ENCODE measurements at regions not wholly inside any gene's neighbourhood (a gene's known extent, or its start where the extent isn't known, plus 50 kb on each side); places are given as distances from the start of the nearest gene placed in this dataset.

DNA sequence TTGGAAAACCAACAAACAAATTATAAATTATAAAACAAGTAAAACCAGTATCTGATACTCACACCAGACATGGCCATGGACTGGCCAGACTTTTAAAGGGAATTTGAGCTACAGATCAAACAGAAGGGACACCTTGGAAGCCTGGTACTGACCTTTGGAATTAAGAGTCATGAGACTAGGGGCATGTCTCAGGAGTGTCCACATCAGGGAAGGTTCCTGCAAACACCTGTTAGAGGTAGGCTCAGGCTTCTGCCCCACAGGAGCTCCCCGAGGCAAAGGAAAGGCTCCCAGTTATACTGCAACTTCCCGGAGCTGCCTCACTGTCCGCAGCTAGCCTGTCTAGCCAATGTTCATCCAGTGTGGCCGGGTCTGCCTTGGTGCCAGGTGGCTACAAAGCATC, 290.1 kb downstream of the BUD13 start:
- H3K27ac ChIP-seq (ENCODE audit: low read depth, low read length), result no peak overlapping the region
- no peaks in the 10 kb centered on the region for H3K36me3 ChIP-seq (ENCODE audit: control insufficient read depth, insufficient read depth, low read length)
- no peaks in the 10 kb centered on the region for H3K4me1 ChIP-seq (ENCODE audit: control insufficient read depth, insufficient read depth, low read length)
- no peaks in the 10 kb centered on the region for H3K9me3 ChIP-seq (ENCODE audit: control insufficient read depth, insufficient read depth, low read length)
- H3K4me3 ChIP-seq (ENCODE audit: low read depth, low read length), result no peak overlapping the region
- peaks cover 12% of the 10 kb centered on the region for H3K27me3 ChIP-seq (ENCODE audit: control insufficient read depth, insufficient read depth, low read length)
- no peak overlapping the region for H3K9ac ChIP-seq (ENCODE audit: low read depth, low read length)

DNA sequence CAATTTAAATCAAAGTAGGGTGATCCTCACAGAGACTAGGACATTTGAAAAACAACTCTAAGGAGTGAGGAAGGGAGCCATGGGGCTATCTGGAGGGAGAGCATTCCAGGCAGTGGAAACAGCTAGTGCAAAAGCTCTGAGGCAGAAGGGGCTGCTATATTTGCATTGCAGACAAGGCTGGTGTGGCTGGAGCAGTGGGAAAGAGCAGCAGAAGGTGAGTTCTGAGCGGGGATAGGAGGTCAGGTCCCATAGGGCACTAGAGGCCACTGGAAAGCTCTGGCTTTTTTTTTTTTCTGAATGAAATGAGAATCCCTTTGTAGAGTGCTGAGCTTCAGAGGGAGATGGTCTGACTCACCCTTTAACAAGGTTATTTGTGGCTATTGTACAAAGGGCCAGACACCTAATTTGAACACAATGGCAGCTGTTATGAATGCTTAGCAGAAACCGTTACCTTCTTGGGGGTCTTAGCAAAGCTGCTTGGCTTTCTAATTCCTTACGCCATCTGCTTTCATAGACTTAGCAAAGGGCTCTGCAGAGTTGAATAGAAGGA, 291.6 kb downstream of the BUD13 start:
- peaks cover 9% of the 10 kb centered on the region for H3K27me3 ChIP-seq (ENCODE audit: control insufficient read depth, insufficient read depth, low read length)
- H3K4me1 ChIP-seq (ENCODE audit: control insufficient read depth, insufficient read depth, low read length), result no peaks in the 10 kb centered on the region
- no peak overlapping the region for H3K9ac ChIP-seq (ENCODE audit: low read depth, low read length)
- no peaks in the 10 kb centered on the region for H3K9me3 ChIP-seq (ENCODE audit: control insufficient read depth, insufficient read depth, low read length)
- no peak overlapping the region for H3K4me3 ChIP-seq (ENCODE audit: low read depth, low read length)
- H3K36me3 ChIP-seq (ENCODE audit: control insufficient read depth, insufficient read depth, low read length), result no peaks in the 10 kb centered on the region
- no peak overlapping the region for H3K27ac ChIP-seq (ENCODE audit: low read depth, low read length)

DNA sequence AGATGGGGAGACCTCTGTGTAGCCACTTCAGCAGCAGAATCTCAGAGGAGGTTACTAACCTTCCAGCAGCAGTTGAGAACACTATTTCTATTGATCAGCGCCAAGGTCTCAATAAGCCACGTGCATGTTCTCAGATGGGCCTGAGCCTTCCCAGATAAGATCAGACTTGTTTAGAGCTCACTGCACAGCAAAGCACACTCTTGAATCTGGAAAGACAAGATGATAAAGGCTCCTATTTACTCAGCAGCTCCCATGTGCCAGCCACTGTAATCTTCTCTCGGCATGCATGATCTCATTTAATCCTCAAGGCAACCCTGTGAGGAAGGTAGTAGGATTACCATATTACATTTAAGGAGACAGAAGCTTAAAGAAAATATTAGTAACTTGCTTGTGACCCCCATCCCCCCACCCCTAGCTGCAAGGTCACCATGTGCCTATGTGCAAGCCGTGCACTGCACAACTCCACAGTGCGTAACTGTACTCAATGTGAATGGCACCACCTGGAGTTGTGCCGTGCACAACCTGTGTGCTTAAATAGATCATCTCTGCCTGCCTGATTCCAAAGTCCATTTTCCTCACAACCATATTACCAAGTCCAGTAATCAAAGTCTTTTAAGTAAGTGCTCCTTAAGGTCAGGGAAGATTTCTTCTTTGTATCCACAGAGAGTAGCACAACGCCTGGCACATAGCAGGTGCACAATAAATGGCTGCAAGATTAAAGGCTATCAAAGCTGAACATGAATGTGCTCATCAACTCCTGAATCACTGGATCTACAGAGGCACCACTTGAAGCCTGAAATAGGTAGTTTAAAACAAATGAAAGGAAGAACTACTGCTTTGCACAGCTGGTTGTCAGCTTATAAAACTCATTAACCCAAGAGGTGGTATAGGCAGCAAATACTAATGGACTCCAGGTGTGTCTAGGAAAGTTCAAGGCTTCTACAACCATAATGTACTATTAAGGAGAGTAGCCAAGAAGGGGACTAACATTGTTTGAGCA, 293.8 kb downstream of the BUD13 start:
- Histone ChIP-seq H3K4me1 (ENCODE audit: control insufficient read depth, insufficient read depth, low read length) (peaks cover 4% of the 10 kb centered on the region), H3K27ac (ENCODE audit: low read depth, low read length) (no peak overlapping the region), H3K9me3 (ENCODE audit: control insufficient read depth, insufficient read depth, low read length) (no peaks in the 10 kb centered on the region), H3K36me3 (ENCODE audit: control insufficient read depth, insufficient read depth, low read length) (no peaks in the 10 kb centered on the region), H3K4me3 (ENCODE audit: low read depth, low read length) (no peak overlapping the region), H3K27me3 (ENCODE audit: control insufficient read depth, insufficient read depth, low read length) (peaks cover 5% of the 10 kb centered on the region; the same call in 1 of the 2 replicates), H3K9ac (ENCODE audit: low read depth, low read length) (no peak overlapping the region)

- Histone ChIP-seq H3K4me3 (ENCODE audit: low read depth, low read length) (no peak overlapping the region), H3K36me3 (ENCODE audit: control insufficient read depth, insufficient read depth, low read length) (no peaks in the 10 kb centered on the region), H3K4me1 (ENCODE audit: control insufficient read depth, insufficient read depth, low read length) (peaks cover 12% of the 10 kb centered on the region), H3K9me3 (ENCODE audit: control insufficient read depth, insufficient read depth, low read length) (no peaks in the 10 kb centered on the region), H3K27me3 (ENCODE audit: control insufficient read depth, insufficient read depth, low read length) (peaks cover 5% of the 10 kb centered on the region; the same call in 1 of the 2 replicates), H3K27ac (ENCODE audit: low read depth, low read length) (no peak overlapping the region), H3K9ac (ENCODE audit: low read depth, low read length) (no peak overlapping the region)
These were observed 294.6 kb downstream of the BUD13 start for GRCh38 chr11:116478205-116478604.

DNA sequence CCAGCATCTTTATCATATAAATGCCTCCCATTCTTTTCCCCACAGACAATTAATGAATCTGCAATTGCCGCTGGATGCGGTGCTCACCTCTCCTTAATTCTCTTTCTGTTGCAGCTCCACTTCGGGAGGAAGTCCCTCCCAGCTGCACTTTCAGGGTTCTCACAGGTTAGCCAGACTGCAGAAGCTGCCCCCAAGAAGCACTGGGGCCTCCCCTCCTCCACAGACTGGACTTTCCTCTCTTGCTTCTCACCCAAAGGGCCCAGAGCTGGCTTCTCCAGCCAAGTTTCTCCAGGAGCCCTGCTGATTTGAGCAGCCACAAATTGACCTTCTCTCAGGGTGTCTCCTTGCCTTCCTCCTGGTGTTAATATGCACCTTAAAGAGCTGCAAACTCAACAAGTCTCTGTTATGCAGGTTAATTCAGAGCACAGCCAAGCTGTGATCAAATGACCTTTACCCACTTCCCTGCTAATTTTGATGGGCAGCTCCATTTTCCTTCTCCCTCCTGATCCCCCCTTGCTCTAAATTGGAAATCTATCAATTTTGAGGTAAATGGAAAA, 298.9 kb downstream of the BUD13 start:
- Histone ChIP-seq H3K27me3 (ENCODE audit: control insufficient read depth, insufficient read depth, low read length) (peaks cover 5% of the 10 kb centered on the region; the same call in 1 of the 2 replicates), H3K4me3 (ENCODE audit: low read depth, low read length) (no peak overlapping the region), H3K9ac (ENCODE audit: low read depth, low read length) (no peak overlapping the region), H3K36me3 (ENCODE audit: control insufficient read depth, insufficient read depth, low read length) (no peaks in the 10 kb centered on the region), H3K9me3 (ENCODE audit: control insufficient read depth, insufficient read depth, low read length) (no peaks in the 10 kb centered on the region; the same call in 1 of the 2 replicates), H3K4me1 (ENCODE audit: control insufficient read depth, insufficient read depth, low read length) (peaks cover 18% of the 10 kb centered on the region), H3K27ac (ENCODE audit: low read depth, low read length) (peak overlapping the region; percentile 71)

GRCh38 chr11:116473206-116473769, 299.5 kb downstream of the BUD13 start:
- Histone ChIP-seq H3K36me3 (ENCODE audit: control insufficient read depth, insufficient read depth, low read length) (no peaks in the 10 kb centered on the region), H3K4me3 (ENCODE audit: low read depth, low read length) (no peak overlapping the region), H3K4me1 (ENCODE audit: control insufficient read depth, insufficient read depth, low read length) (peaks cover 18% of the 10 kb centered on the region), H3K9ac (ENCODE audit: low read depth, low read length) (no peak overlapping the region), H3K27me3 (ENCODE audit: control insufficient read depth, insufficient read depth, low read length) (peaks cover 6% of the 10 kb centered on the region; the same call in 1 of the 2 replicates), H3K27ac (ENCODE audit: low read depth, low read length) (no peak overlapping the region), H3K9me3 (ENCODE audit: control insufficient read depth, insufficient read depth, low read length) (no peaks in the 10 kb centered on the region; the same call in 1 of the 2 replicates)

- Histone ChIP-seq H3K4me1 (ENCODE audit: control insufficient read depth, insufficient read depth, low read length) (peaks cover 18% of the 10 kb centered on the region), H3K27me3 (ENCODE audit: control insufficient read depth, insufficient read depth, low read length) (peaks cover 9% of the 10 kb centered on the region; the same call in 1 of the 2 replicates), H3K9ac (ENCODE audit: low read depth, low read length) (no peak overlapping the region), H3K36me3 (ENCODE audit: control insufficient read depth, insufficient read depth, low read length) (no peaks in the 10 kb centered on the region), H3K9me3 (ENCODE audit: control insufficient read depth, insufficient read depth, low read length) (no peaks in the 10 kb centered on the region; the same call in 1 of the 2 replicates), H3K27ac (ENCODE audit: low read depth, low read length) (no peak overlapping the region), H3K4me3 (ENCODE audit: low read depth, low read length) (no peak overlapping the region)
These were observed 300.1 kb downstream of the BUD13 start for GRCh38 chr11:116472651-116473050.

- H3K27ac ChIP-seq (ENCODE audit: low read depth, low read length), result no peak overlapping the region
These were observed 301.1 kb downstream of the BUD13 start for GRCh38 chr11:116471608-116472256.

DNA sequence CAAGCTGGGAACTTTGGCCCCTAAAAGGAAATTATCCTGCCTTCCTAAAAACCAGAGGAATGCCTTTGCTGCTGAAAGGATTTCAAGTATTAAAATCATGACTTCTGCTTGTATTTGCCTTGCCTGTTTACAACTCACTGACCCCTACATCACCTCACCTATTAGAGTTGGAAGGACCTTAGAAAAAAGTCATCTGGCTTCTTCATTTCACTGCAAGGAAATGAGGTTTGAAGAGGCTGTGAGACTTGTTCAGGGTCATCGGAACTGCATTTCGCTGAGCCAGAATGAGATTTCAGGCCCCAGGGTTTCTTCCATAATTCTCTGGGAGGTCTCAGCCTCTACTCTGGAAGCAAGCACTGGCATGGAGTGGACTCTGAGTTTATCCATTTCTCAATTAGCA, 304.1 kb downstream of the BUD13 start:
- Histone ChIP-seq H3K27ac (ENCODE audit: low read depth, low read length) (no peak overlapping the region), H3K9me3 (ENCODE audit: control insufficient read depth, insufficient read depth, low read length) (no peaks in the 10 kb centered on the region; the same call in 1 of the 2 replicates), H3K9ac (ENCODE audit: low read depth, low read length) (no peak overlapping the region), H3K36me3 (ENCODE audit: control insufficient read depth, insufficient read depth, low read length) (no peaks in the 10 kb centered on the region), H3K27me3 (ENCODE audit: control insufficient read depth, insufficient read depth, low read length) (peaks cover 5% of the 10 kb centered on the region; the same call in 1 of the 2 replicates), H3K4me3 (ENCODE audit: low read depth, low read length) (no peak overlapping the region), H3K4me1 (ENCODE audit: control insufficient read depth, insufficient read depth, low read length) (peaks cover 16% of the 10 kb centered on the region)

More at GRCh38 chr11:116471608-116472256, 301.1 kb downstream of the BUD13 start:
- peaks cover 18% of the 10 kb centered on the region for H3K4me1 ChIP-seq (ENCODE audit: control insufficient read depth, insufficient read depth, low read length)
- H3K36me3 ChIP-seq (ENCODE audit: control insufficient read depth, insufficient read depth, low read length), result no peaks in the 10 kb centered on the region
- no peak overlapping the region for H3K9ac ChIP-seq (ENCODE audit: low read depth, low read length)
- H3K27me3 ChIP-seq (ENCODE audit: control insufficient read depth, insufficient read depth, low read length), result peaks cover 5% of the 10 kb centered on the region; the same call in 1 of the 2 replicates
- H3K9me3 ChIP-seq (ENCODE audit: control insufficient read depth, insufficient read depth, low read length), result no peaks in the 10 kb centered on the region; the same call in 1 of the 2 replicates
- no peak overlapping the region for H3K4me3 ChIP-seq (ENCODE audit: low read depth, low read length)

DNA sequence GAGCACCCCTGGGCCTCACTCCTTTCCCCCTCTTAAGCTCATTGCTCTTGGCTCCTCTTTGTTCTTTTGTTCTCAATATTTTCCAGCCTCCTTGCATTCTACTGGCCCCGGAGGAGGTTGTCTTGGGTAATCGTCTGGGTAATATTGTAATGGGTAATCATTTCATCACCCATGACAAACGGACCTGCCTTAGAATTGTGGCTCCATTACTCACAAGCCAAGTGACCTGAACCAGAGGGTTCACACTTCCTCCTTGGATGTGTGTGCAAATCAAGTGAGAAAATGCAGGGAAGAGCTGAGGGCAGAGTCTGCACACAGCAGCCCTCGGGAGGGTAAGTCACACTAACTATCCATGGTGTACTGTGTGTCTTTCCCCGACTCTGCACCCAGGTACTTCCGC, 305.0 kb downstream of the BUD13 start:
- Histone ChIP-seq H3K36me3 (ENCODE audit: control insufficient read depth, insufficient read depth, low read length) (no peaks in the 10 kb centered on the region), H3K4me3 (ENCODE audit: low read depth, low read length) (no peak overlapping the region), H3K9ac (ENCODE audit: low read depth, low read length) (no peak overlapping the region), H3K27ac (ENCODE audit: low read depth, low read length) (no peak overlapping the region), H3K9me3 (ENCODE audit: control insufficient read depth, insufficient read depth, low read length) (no peaks in the 10 kb centered on the region; the same call in 1 of the 2 replicates), H3K27me3 (ENCODE audit: control insufficient read depth, insufficient read depth, low read length) (peaks cover 5% of the 10 kb centered on the region; the same call in 1 of the 2 replicates), H3K4me1 (ENCODE audit: control insufficient read depth, insufficient read depth, low read length) (peaks cover 9% of the 10 kb centered on the region)
